Astrocyte of the spinal cord (primary cell): ENCODE measurements at regions not wholly inside any gene's neighbourhood (a gene's known extent, or its start where the extent isn't known, plus 50 kb on each side); places are given as distances from the start of the nearest gene placed in this dataset.

Experiments used
- DNase-seq: peaks from one replicate; pipeline ENCODE4 v3.0.0; 2011; ENCODE audit warnings: low read depth, low spot score
- H3K4me3 ChIP-seq: 2 replicates; pipeline ENCODE4 v1.5.1; 2011; ENCODE audit warnings: low read depth, mild to moderate bottlenecking, low read length, moderate library complexity
- CTCF ChIP-seq: IDR thresholded peaks from 2 replicates; pipeline ENCODE4 v1.5.1; 2012; ENCODE audit warnings: low read depth, mild to moderate bottlenecking, low read length, inconsistent platforms
- in situ Hi-C: cut with HindIII; loops from 2 replicates; pipeline ENCODE4 v1.10.0; 2017; ENCODE audit warnings: low sequenced_read_pairs

- peak; percentile 24 for TF ChIP-seq CTCF
- H3K4me3 ChIP-seq = no peak overlapping the region
- in situ Hi-C loops = no loop called here
- peak; percentile 87 for DNase-seq
These were observed 64.2 kb downstream of the LLPH start for GRCh38 chr12:66066137-66066928.

GRCh38 chr12:66065641-66066136 lies 64.9 kb downstream of the LLPH start:
- no peak overlapping the region for H3K4me3 ChIP-seq
- in situ Hi-C loops = no loop called here
- DNase-seq = no peak
- TF ChIP-seq CTCF = no peak

- DNase-seq = peak; percentile 59
- no peak for TF ChIP-seq CTCF
- no peak overlapping the region for H3K4me3 ChIP-seq
- in situ Hi-C loops = no loop called here
These were observed 65.4 kb downstream of the LLPH start for GRCh38 chr12:66065150-66065549.

GRCh38 chr12:66063916-66064315 lies 66.6 kb downstream of the LLPH start:
- TF ChIP-seq CTCF = no peak
- in situ Hi-C loops = no loop called here
- DNase-seq = no peak
- H3K4me3 ChIP-seq = no peak overlapping the region

GRCh38 chr12:66062290-66062625 lies 68.3 kb downstream of the LLPH start:
- no peak for DNase-seq
- H3K4me3 ChIP-seq = no peak overlapping the region
- in situ Hi-C loops = no loop called here
- no peak for TF ChIP-seq CTCF

- H3K4me3 ChIP-seq = no peak overlapping the region
- no peak for TF ChIP-seq CTCF
- DNase-seq = no peak
- in situ Hi-C loops = no loop called here
These were observed 68.8 kb downstream of the LLPH start for GRCh38 chr12:66061557-66062289.
